Activated naive CD8-positive, alpha-beta T cell treated with anti-CD3 and anti-CD28 coated beads, Interleukin-2, amount 10 ng/mL, durations not matched to agents 7 days and 5 days (primary cell): ENCODE measurements at regions not wholly inside any gene's neighbourhood (a gene's known extent, or its start where the extent isn't known, plus 50 kb on each side); places are given as distances from the start of the nearest gene placed in this dataset.

Source experiments
- ATAC-seq: fragments of 150-1000 bp; cut with Tn5 transposase; one replicate; pipeline ENCODE4 v1.10.0; 2021; ENCODE audit warnings: low read depth, moderate library complexity
- POLR2A ChIA-PET: fragments of 350-600 bp; sonication (Branson Sonifier 250); formaldehyde crosslinking; loops from one replicate; lab custom pipeline; 2021; ENCODE audit warnings: antibody characterized with exemption; lab: Charles Lee
- DNase-seq: peaks from one replicate; pipeline ENCODE4 v3.0.0; 2021
- H3K27ac Mint-ChIP-seq: one replicate; pipeline ENCODE4 v1.8.0; 2022; ENCODE audit warnings: mild to moderate bottlenecking, mixed read lengths
- H3K27me3 Mint-ChIP-seq: one replicate; pipeline ENCODE4 v1.8.0; 2022; ENCODE audit warnings: mild to moderate bottlenecking, moderate library complexity, mixed read lengths
- H3K36me3 Mint-ChIP-seq: one replicate; pipeline ENCODE4 v1.8.0; 2021; ENCODE audit warnings: mild to moderate bottlenecking, mixed read lengths
- H3K4me1 Mint-ChIP-seq: one replicate; pipeline ENCODE4 v1.8.0; 2021; ENCODE audit warnings: mixed read lengths
- H3K4me3 Mint-ChIP-seq: one replicate; pipeline ENCODE4 v1.8.0; 2022; ENCODE audit warnings: mild to moderate bottlenecking, moderate library complexity, mixed read lengths
- H3K9me3 Mint-ChIP-seq: one replicate; pipeline ENCODE4 v1.8.0; 2021; ENCODE audit warnings: mixed read lengths

DNA sequence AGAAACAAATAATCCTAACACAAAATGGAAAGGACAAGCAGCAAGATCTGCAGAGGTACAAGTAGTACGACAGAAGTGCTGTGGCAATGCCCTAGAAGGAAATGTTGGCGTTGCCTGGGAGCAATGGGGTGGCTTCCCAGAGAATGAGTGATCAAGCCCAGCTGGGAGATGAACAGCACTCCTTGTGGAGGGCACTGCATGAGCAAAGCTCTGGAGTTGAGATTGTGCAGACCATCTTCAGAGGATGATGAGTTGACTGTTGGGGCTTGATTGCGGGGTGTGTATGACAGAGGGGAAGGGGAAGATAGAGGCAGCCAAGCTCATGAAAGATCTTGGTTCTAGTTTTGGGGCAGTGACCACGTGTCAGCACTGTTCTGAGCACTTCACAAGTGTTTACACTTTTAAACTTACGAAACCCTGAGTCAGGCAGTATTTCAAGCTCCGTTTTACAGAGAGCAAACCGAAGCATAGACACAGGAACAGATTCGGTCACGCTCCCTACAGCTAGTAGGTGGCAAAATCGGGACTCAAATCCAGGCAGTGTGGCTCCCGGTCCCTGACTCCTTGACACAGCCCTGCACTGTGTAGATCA, 127.2 kb upstream of the LHX5 start:
- no peak for ATAC-seq
- Mint-ChIP-seq H3K9me3 (peaks cover 5% of the 10 kb centered on the region), H3K27me3 (no peaks in the 10 kb centered on the region)

DNA sequence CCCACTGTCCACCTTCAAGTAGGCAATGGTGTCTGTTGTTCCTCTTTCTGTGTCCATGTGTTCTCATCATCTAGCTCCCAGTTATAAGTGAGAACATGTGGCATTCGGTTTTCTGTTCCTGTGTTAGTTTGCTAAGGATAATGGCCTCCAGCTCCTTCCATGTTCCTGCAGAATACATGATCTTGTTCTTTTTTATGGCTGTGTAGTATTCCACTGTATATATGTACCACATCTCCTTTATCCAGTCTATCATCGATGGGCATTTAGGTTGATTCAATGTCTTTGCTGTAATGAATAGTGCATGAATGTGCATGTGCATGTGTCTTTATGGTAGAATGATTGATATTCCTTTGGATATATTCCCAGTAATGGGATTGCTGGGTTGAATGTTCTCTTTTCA, 123.3 kb upstream of the LHX5 start:
- no peaks in the 10 kb centered on the region for H3K36me3 Mint-ChIP-seq
- H3K27me3 Mint-ChIP-seq, result peaks cover 12% of the 10 kb centered on the region

More for the DNA sequence above, 127.2 kb upstream of the LHX5 start:
- Mint-ChIP-seq H3K27ac (no peak overlapping the region), H3K36me3 (no peaks in the 10 kb centered on the region), H3K4me1 (no peaks in the 10 kb centered on the region), H3K4me3 (no peak overlapping the region)
- POLR2A ChIA-PET, result no interaction called here
- no peak for DNase-seq

DNA sequence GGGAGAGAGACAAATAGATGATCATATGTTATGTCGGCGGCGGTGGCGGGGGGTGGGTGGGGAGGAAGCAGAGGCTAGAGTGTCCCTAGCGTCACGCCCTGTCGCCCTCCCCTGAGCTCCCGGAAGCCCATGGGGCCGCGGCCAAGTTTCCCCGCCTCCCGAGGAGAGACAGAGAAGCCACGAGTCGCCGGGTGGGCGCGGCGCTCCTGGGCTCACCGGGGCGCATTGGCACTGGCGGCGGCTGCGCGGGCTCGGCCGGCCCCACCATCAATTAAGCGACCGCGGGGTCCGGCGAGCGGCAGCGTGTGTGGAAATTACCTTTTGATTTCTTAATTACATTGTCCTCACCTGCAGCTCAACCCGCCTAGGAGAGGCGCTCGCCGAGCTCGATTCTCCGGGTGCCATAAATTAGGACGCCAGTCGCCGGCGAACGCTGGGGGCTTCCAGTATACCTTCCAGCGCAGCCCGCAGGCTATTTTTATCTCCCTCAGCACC, 119.9 kb upstream of the LHX5 start:
- no peaks in the 10 kb centered on the region for H3K36me3 Mint-ChIP-seq
- ATAC-seq, result peak; percentile 68
- peaks cover 7% of the 10 kb centered on the region for H3K4me1 Mint-ChIP-seq
- peak overlapping the region; percentile 57 for H3K4me3 Mint-ChIP-seq
- no peak overlapping the region for H3K27ac Mint-ChIP-seq
- peaks cover 17% of the 10 kb centered on the region for H3K27me3 Mint-ChIP-seq
- DNase-seq, result peak; percentile 50
- H3K9me3 Mint-ChIP-seq, result peaks cover 8% of the 10 kb centered on the region
- POLR2A ChIA-PET, result no interaction called here

More for the DNA sequence above, 123.3 kb upstream of the LHX5 start:
- Mint-ChIP-seq H3K9me3 (peaks cover 8% of the 10 kb centered on the region), H3K4me1 (peaks cover 7% of the 10 kb centered on the region), H3K27ac (no peak overlapping the region), H3K4me3 (no peak overlapping the region)
- no peak for DNase-seq
- POLR2A ChIA-PET, result no interaction called here
- no peak for ATAC-seq

DNA sequence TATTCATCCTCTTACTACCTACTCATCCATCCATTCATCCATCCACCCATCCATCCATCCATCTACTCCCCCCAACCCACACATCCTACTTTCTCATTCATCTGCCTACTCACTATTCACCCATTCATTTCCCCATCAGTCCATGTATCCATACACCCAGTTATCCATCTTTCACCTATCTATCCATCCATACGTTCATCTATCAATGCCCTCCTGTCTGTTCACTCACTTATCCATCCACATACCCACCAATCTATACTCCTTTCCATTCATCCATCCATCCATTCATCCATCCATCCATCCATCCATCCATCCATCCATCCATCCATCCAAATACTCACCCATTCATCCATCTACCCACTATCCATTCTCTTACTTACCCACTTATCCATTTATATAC, 117.8 kb upstream of the LHX5 start:
- Mint-ChIP-seq H3K4me3 (no peak overlapping the region), H3K36me3 (no peaks in the 10 kb centered on the region), H3K27ac (no peak overlapping the region), H3K9me3 (peaks cover 5% of the 10 kb centered on the region), H3K27me3 (peaks cover 17% of the 10 kb centered on the region), H3K4me1 (peaks cover 7% of the 10 kb centered on the region)
- POLR2A ChIA-PET, result no interaction called here
- DNase-seq, result no peak
- ATAC-seq, result no peak

DNA sequence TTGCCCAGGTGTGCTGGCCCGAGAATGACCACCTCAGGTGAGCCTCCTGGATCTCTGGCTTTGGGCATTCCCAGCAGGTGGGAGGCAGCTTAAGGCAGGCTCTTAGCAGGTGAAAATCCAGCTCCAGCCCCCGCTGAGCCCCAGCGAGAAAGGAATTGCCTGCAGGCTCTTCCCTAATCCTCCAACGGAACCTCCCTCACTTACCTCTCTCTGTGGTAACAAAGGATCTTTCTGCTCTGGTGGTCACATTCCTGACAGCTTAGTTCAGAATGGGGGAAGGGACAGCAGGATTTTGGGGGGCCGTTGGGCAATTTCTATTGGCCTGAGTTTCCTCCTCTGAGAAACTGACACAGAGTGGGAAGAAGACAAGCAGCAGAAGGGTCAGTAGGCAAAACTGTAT, 116.0 kb upstream of the LHX5 start:
- peaks cover 15% of the 10 kb centered on the region for H3K27me3 Mint-ChIP-seq
- no peaks in the 10 kb centered on the region for H3K36me3 Mint-ChIP-seq
- no peak overlapping the region for H3K4me3 Mint-ChIP-seq
- no peak for ATAC-seq
- peaks cover 7% of the 10 kb centered on the region for H3K4me1 Mint-ChIP-seq
- peaks cover 5% of the 10 kb centered on the region for H3K9me3 Mint-ChIP-seq
- no peak overlapping the region for H3K27ac Mint-ChIP-seq
- no peak for DNase-seq
- POLR2A ChIA-PET, result no interaction called here

DNA sequence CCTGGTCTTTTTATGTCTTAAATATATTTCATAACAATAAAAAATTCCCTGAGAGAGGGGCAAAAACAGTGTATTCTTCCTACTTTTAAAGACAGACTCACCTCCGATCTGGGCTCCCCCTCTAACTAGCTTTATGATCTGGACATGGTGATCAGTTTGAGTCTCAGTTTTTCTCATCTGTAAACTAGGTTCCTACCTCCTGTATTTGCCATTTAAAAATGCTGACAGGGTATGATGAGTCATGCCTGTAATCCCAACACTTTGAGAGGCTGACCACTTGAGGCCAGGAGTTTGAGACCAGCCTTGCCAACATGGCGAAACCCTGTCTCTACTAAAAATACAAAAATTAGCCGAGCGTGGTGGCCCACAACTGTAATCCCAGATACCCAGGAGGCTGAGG, 114.8 kb upstream of the LHX5 start:
- POLR2A ChIA-PET, result no interaction called here

DNA sequence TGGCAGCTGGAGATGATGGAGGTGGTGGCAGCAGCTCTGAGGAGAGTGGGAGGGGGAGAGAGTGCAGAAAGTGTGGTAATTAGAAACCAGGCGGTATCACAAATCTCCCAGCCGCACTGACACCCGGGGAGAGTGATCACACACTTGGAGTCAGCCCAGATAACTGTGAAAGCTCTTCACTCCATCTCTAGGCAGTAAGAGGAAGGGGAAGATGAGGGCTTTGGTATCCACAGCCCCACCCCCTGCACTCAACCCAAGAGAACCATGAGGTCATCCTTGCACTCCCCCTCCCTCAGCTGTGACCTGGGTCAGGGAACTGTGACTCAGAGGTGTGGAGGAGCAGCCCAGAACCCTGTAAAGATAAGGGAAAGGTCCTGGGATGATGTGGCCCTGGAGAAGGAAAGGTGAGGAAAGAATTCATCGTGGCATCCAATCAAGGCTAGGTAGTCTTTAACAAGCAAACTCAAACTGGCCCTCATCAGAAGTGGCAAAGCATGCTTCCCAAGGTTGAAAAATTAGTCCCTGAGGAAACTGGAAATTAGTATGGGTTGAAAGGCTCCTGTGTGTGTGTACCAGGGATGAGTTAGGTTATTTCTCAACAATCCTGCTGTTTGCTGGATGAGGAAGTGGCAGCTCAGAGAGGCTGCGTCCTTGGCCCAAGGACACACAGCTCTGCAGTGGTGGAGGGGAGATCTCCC, 111.0 kb upstream of the LHX5 start:
- peaks cover 4% of the 10 kb centered on the region for H3K9me3 Mint-ChIP-seq
- POLR2A ChIA-PET, result no interaction called here
- peaks cover 7% of the 10 kb centered on the region for H3K27me3 Mint-ChIP-seq
- no peak overlapping the region for H3K27ac Mint-ChIP-seq
- no peak for ATAC-seq
- H3K4me3 Mint-ChIP-seq, result no peak overlapping the region
- DNase-seq, result no peak
- H3K4me1 Mint-ChIP-seq, result no peaks in the 10 kb centered on the region
- no peaks in the 10 kb centered on the region for H3K36me3 Mint-ChIP-seq

More for the DNA sequence above, 114.8 kb upstream of the LHX5 start:
- ATAC-seq (no peak), DNase-seq (no peak)
- H3K4me3 Mint-ChIP-seq, result no peak overlapping the region
- H3K27ac Mint-ChIP-seq, result no peak overlapping the region
- H3K27me3 Mint-ChIP-seq, result peaks cover 8% of the 10 kb centered on the region
- H3K36me3 Mint-ChIP-seq, result no peaks in the 10 kb centered on the region
- H3K9me3 Mint-ChIP-seq, result peaks cover 5% of the 10 kb centered on the region
- peaks cover 4% of the 10 kb centered on the region for H3K4me1 Mint-ChIP-seq

DNA sequence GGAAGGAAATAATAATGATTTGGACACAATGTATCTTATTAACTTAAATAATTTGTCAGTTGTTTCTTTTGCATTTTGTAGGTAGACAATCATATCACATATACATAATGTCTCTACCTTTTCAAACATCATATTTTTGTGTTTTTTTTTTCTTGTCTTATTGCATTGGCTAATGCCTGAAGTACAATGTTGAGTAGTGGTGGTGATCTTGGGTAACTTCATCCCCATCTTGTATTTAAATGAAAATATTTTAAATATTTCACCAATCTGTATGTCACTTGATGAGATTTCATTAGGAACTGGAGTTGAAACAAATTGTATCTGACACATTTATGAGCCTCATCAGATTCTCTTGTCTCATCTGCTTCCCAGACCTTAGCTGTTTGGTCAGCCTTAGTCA, 109.7 kb upstream of the LHX5 start:
- Mint-ChIP-seq H3K27me3 (peaks cover 8% of the 10 kb centered on the region), H3K4me3 (no peak overlapping the region), H3K27ac (no peak overlapping the region), H3K4me1 (no peaks in the 10 kb centered on the region), H3K36me3 (no peaks in the 10 kb centered on the region), H3K9me3 (peaks cover 4% of the 10 kb centered on the region)
- ATAC-seq (no peak), DNase-seq (no peak)
- POLR2A ChIA-PET, result no interaction called here

DNA sequence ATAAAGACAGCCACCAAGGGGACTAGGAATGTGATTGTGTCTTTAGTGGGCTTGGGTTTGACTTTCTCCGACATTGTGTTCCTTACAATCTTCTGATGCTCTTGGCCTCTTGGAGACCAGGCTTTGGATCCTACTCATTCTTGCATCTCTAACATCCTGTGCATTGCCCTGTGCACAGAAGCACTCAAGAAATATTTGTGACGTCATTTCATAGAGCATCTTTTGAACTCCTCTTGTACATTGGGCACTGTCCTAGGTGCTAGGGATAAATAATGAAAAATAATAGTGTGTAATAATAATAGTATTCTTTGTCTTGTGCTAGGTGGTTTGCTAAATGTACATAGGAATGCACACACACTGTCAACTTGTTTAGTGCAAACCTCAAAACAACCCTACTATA, 108.8 kb upstream of the LHX5 start:
- POLR2A ChIA-PET, result no interaction called here
- Mint-ChIP-seq H3K36me3 (no peaks in the 10 kb centered on the region), H3K27me3 (peaks cover 11% of the 10 kb centered on the region)

DNA sequence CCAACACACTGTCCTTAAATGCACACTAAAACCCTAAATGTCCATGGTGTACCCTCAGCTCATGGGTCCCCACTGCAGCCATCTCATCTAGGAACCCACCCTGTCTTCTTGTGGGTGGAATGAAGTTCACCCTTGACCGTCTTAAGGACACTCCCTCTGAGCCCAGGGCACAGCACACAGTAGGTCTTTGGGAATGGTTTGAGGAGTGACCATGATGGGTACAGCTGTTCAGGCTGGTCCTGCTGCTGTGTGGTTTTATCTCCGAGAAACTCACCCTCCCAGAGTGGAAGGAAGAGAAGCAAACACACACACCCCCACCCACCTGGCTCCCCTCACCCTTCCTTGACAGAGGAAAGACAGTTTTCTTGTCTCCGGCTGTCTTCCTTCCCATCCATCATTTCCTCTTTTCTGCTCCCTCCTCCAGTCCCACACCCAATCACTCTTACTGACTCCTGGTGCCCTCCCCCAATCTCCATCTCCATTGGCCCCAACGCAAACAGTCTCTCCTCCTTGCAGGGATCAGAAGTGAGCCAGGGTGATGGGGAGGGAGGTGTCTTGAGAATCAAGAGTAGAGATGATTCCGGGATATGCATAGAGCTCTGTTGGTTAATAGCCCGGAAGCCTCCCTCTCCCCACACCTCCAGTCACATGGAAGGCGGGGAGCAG, 105.9 kb upstream of the LHX5 start:
- H3K27me3 Mint-ChIP-seq, result peaks cover 13% of the 10 kb centered on the region
- POLR2A ChIA-PET, result no interaction called here
- DNase-seq (no peak), ATAC-seq (no peak)
- peaks cover 4% of the 10 kb centered on the region for H3K9me3 Mint-ChIP-seq
- H3K36me3 Mint-ChIP-seq, result no peaks in the 10 kb centered on the region
- no peak overlapping the region for H3K4me3 Mint-ChIP-seq
- no peak overlapping the region for H3K27ac Mint-ChIP-seq
- no peaks in the 10 kb centered on the region for H3K4me1 Mint-ChIP-seq

More for the DNA sequence above, 108.8 kb upstream of the LHX5 start:
- ATAC-seq (no peak), DNase-seq (no peak)
- H3K4me1 Mint-ChIP-seq, result no peaks in the 10 kb centered on the region
- H3K9me3 Mint-ChIP-seq, result peaks cover 4% of the 10 kb centered on the region
- no peak overlapping the region for H3K27ac Mint-ChIP-seq
- H3K4me3 Mint-ChIP-seq, result no peak overlapping the region

DNA sequence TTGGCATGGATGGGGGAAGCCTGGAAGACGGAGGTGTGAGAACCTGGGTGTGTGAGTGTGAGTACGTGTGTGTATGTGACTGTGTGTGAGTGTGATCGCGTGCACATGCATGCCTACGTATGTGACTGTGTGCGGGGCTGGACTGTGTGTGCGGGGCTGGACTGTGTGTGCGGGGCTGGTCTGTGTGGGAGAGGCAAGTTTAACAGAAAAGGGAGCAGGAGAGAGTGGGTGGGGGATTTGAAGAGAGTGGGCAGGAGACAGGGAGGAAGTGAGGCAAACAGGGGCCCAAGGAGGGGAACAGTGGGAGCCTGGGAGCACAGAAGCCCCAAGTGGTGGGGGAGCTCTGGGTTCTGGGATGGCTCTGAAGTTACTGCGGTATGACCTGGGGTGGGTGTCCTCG, 103.7 kb upstream of the LHX5 start:
- ATAC-seq, result no peak
- no peaks in the 10 kb centered on the region for H3K4me1 Mint-ChIP-seq
- no peak overlapping the region for H3K27ac Mint-ChIP-seq
- no peak overlapping the region for H3K4me3 Mint-ChIP-seq
- DNase-seq, result no peak
- H3K27me3 Mint-ChIP-seq, result peaks cover 9% of the 10 kb centered on the region
- H3K36me3 Mint-ChIP-seq, result no peaks in the 10 kb centered on the region
- H3K9me3 Mint-ChIP-seq, result no peaks in the 10 kb centered on the region
- POLR2A ChIA-PET, result no interaction called here

DNA sequence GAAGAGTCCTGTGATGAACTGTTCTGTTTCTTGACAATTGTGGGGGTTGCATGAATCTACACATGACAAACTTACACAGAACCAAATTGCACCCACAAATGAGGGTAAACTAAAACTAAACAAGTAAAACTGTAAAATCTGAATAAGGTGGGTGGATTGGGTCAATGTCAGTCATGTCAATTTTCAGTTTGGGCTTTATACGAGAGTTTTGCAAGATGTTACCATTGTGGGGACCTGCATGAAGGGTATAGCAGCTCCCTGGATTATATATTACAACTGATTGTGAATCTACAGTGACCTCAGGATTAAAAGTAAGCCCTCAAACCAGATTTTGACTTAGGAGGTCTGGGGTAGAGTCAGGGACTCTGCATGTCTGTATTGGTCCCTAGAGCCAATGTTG, 101.5 kb upstream of the LHX5 start:
- no peak for ATAC-seq
- Mint-ChIP-seq H3K9me3 (no peaks in the 10 kb centered on the region), H3K4me1 (no peaks in the 10 kb centered on the region), H3K36me3 (no peaks in the 10 kb centered on the region), H3K27ac (no peak overlapping the region), H3K27me3 (peaks cover 9% of the 10 kb centered on the region), H3K4me3 (no peak overlapping the region)
- POLR2A ChIA-PET, result no interaction called here
- no peak for DNase-seq

DNA sequence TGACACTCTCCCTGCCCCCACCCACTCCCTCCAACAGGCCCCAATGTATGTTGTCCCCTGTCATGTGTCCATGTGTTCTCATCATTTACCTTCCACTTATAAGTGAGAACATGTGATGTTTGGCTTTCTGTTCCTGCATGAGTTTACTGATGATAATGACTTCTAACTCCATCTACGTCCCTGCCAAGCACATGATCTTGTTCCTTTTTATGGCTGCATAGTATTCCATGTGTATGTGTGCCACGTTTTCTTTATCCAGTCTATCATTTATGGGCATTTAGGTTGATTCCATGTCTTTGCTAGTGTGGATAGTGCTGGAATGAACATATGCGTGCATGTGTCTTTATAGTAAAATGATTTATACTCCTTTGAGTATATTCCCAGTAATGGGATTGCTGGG, 100.0 kb upstream of the LHX5 start:
- peaks cover 5% of the 10 kb centered on the region for H3K27me3 Mint-ChIP-seq
- H3K27ac Mint-ChIP-seq, result no peak overlapping the region
- H3K4me1 Mint-ChIP-seq, result no peaks in the 10 kb centered on the region
- no peak overlapping the region for H3K4me3 Mint-ChIP-seq
- DNase-seq (no peak), ATAC-seq (no peak)
- H3K36me3 Mint-ChIP-seq, result no peaks in the 10 kb centered on the region
- H3K9me3 Mint-ChIP-seq, result no peaks in the 10 kb centered on the region
- POLR2A ChIA-PET, result no interaction called here

DNA sequence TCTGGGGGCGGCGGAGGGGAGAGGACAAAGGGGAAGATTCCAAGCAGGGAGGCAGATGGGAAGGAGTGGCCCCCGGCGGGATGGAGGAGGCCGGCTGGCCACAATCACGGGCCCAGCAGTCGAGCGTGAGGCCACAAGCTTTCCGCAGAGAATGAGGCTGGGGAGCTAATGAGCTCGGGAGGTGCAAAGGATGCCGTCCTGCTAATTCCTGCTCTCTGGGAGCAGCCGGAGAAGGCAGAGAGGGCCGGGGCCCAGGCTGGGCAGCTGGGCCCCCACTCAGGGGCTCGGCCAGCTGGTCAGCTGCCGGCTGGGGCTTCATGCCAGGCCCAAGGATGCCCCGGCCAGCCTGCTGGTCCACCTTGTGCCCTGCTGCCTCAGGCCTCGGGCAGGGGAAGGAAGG, 98.1 kb upstream of the LHX5 start:
- no peak for ATAC-seq
- Mint-ChIP-seq H3K4me3 (no peak overlapping the region), H3K27me3 (peaks cover 5% of the 10 kb centered on the region), H3K27ac (no peak overlapping the region), H3K36me3 (no peaks in the 10 kb centered on the region), H3K4me1 (no peaks in the 10 kb centered on the region), H3K9me3 (no peaks in the 10 kb centered on the region)
- no peak for DNase-seq
- POLR2A ChIA-PET, result no interaction called here
